ENCODE measurements at regions not wholly inside any gene's neighbourhood (a gene's known extent, or its start where the extent isn't known, plus 50 kb on each side); places are given as distances from the start of the nearest gene placed in this dataset.

DNA sequence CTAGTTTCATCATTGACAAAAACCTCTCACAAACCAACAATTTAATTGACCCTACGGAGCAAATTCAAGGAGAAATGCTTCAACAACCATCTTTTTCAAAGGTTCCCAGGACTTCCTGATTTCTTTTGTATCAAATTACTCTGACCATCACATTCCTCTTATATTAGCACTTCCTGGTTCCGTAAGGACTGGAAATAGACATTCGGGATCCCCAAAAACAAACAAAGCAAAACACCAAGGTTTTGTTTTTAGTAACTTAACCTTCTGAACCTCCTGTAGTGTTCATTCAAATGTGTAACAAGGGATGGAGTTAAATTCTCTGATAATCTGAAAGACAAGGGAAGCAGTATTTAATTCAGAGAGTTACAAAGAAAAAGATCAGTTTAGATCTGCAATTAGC, 387.6 kb upstream of the NRP1 start:
- TF ChIP-seq, protein P1, sequence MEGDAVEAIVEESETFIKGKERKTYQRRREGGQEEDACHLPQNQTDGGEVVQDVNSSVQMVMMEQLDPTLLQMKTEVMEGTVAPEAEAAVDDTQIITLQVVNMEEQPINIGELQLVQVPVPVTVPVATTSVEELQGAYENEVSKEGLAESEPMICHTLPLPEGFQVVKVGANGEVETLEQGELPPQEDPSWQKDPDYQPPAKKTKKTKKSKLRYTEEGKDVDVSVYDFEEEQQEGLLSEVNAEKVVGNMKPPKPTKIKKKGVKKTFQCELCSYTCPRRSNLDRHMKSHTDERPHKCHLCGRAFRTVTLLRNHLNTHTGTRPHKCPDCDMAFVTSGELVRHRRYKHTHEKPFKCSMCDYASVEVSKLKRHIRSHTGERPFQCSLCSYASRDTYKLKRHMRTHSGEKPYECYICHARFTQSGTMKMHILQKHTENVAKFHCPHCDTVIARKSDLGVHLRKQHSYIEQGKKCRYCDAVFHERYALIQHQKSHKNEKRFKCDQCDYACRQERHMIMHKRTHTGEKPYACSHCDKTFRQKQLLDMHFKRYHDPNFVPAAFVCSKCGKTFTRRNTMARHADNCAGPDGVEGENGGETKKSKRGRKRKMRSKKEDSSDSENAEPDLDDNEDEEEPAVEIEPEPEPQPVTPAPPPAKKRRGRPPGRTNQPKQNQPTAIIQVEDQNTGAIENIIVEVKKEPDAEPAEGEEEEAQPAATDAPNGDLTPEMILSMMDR (IDR thresholded peaks at IDR 0.05) = no peak
- no peak for TF ChIP-seq POLR2AphosphoS5 (IDR thresholded peaks at IDR 0.05)
- no peak for TF ChIP-seq POLR2A (IDR thresholded peaks at IDR 0.05)
- TF ChIP-seq EP300 (IDR thresholded peaks at IDR 0.05; ENCODE audit: low read depth) = no peak
